Liver (tissue), 8 donors: ENCODE measurements at regions not wholly inside any gene's neighbourhood (a gene's known extent, or its start where the extent isn't known, plus 50 kb on each side); places are given as distances from the start of the nearest gene placed in this dataset.

ENCODE experiments used
- DNase-seq: peaks from one replicate; pipeline ENCODE4 v3.0.0-alpha.2; 2017; ENCODE audit warnings: low spot score
- H3K27ac ChIP-seq, 2 donors: one replicate each; pipeline ENCODE4 v1.7.0; 2013; ENCODE audit warnings: inconsistent platforms in 2 of 2, low read length in 2 of 2, control low read depth in 1 of 2, low read depth in 1 of 2, mild to moderate bottlenecking in 1 of 2
- H3K27me3 ChIP-seq, 4 donors: one replicate each; pipeline versions ENCODE4 v1.6.1 to v1.7.0; 2013; ENCODE audit warnings: low read length in 3 of 4, inconsistent platforms in 1 of 4, mild to moderate bottlenecking in 1 of 4, moderate library complexity in 1 of 4; ENCODE audit not compliant: control insufficient read depth in 4 of 4, insufficient read depth in 4 of 4
- H3K36me3 ChIP-seq, 4 donors: one replicate each; pipeline versions ENCODE4 v1.6.1 to v1.7.0; 2013; ENCODE audit warnings: low read length in 3 of 4, mild to moderate bottlenecking in 3 of 4, low read depth in 1 of 4, moderate library complexity in 1 of 4; ENCODE audit not compliant: control insufficient read depth in 4 of 4, insufficient read depth in 3 of 4
- H3K4me1 ChIP-seq, 4 donors: one replicate each; pipeline versions ENCODE4 v1.6.1 to v1.7.0; 2013; ENCODE audit warnings: low read length in 3 of 4, mild to moderate bottlenecking in 3 of 4, moderate library complexity in 1 of 4; ENCODE audit not compliant: control insufficient read depth in 4 of 4, insufficient read depth in 4 of 4
- H3K4me3 ChIP-seq, 3 donors: one replicate each; pipeline versions ENCODE4 v1.6.1 to v1.7.0; 2013; ENCODE audit warnings: low read length in 3 of 3, control low read depth in 1 of 3, low read depth in 1 of 3, mild to moderate bottlenecking in 1 of 3
- H3K9ac ChIP-seq, 2 donors: one replicate each; pipeline ENCODE4 v1.7.0; 2013; ENCODE audit warnings: low read length in 2 of 2, mild to moderate bottlenecking in 2 of 2, moderate library complexity in 2 of 2, control low read depth in 1 of 2, low read depth in 1 of 2
- H3K9me3 ChIP-seq, 4 donors: one replicate each; pipeline versions ENCODE4 v1.6.1 to v1.7.0; 2013; ENCODE audit warnings: low read length in 3 of 4; ENCODE audit not compliant: control insufficient read depth in 4 of 4
- ATF3 ChIP-seq: IDR thresholded peaks from 2 replicates; pipeline ENCODE4 v1.6.1; 2016; ENCODE audit warnings: antibody characterized with exemption
- CTCF ChIP-seq: fragments of 150-350 bp; IDR thresholded peaks from 2 replicates; pipeline ENCODE4 v1.5.1; 2017; ENCODE audit warnings: improper control_type of control experiment, low read depth, low read length; ENCODE audit not compliant: missing input control
- EGR1 ChIP-seq, 2 donors: IDR thresholded peaks; 2 replicates each; pipeline ENCODE4 v1.6.1; 2016 to 2018; ENCODE audit warnings: antibody characterized with exemption in 2 of 2, low read depth in 2 of 2
- FOXA1 ChIP-seq: IDR thresholded peaks from 2 replicates; pipeline ENCODE4 v1.6.1; 2016; ENCODE audit warnings: antibody characterized with exemption
- FOXA2 ChIP-seq: IDR thresholded peaks from 2 replicates; pipeline ENCODE4 v1.6.1; 2016; ENCODE audit warnings: antibody characterized with exemption
- GABPA ChIP-seq, 2 donors: IDR thresholded peaks in 1 of 2; conservative IDR thresholded peaks in 1 of 2; 2 replicates each; pipeline ENCODE4 v1.6.1; 2016; ENCODE audit warnings: antibody characterized with exemption in 2 of 2, mild to moderate bottlenecking in 1 of 2, moderate library complexity in 1 of 2
- HNF4A ChIP-seq, 2 donors: conservative IDR thresholded peaks; 2 replicates each; pipeline ENCODE4 v1.6.1; 2016; ENCODE audit warnings: antibody characterized with exemption in 2 of 2, mild to moderate bottlenecking in 2 of 2
- HNF4G ChIP-seq: IDR thresholded peaks from 2 replicates; pipeline ENCODE4 v1.6.1; 2016; ENCODE audit warnings: antibody characterized with exemption
- JUND ChIP-seq, 2 donors: IDR thresholded peaks; 2 replicates each; pipeline ENCODE4 v1.6.1; 2016; ENCODE audit warnings: antibody characterized with exemption in 2 of 2
- MAX ChIP-seq: IDR thresholded peaks from 2 replicates; pipeline ENCODE4 v1.6.1; 2016; ENCODE audit warnings: antibody characterized with exemption
- NR2F2 ChIP-seq: IDR thresholded peaks from 2 replicates; pipeline ENCODE4 v1.6.1; 2016; ENCODE audit warnings: antibody characterized with exemption
- RAD21 ChIP-seq, 2 donors: IDR thresholded peaks; 2 replicates each; pipeline ENCODE4 v1.6.1; 2016; ENCODE audit warnings: antibody characterized with exemption in 2 of 2, mild to moderate bottlenecking in 2 of 2
- REST ChIP-seq: IDR thresholded peaks from 2 replicates; pipeline ENCODE4 v1.6.1; 2016; ENCODE audit warnings: antibody characterized with exemption, mild to moderate bottlenecking
- RXRA ChIP-seq, 2 donors: IDR thresholded peaks; 2 replicates each; pipeline ENCODE4 v1.6.1; 2017 to 2018; ENCODE audit warnings: antibody characterized with exemption in 2 of 2, mild to moderate bottlenecking in 1 of 2
- SP1 ChIP-seq: IDR thresholded peaks from 2 replicates; pipeline ENCODE4 v1.6.1; 2018; ENCODE audit warnings: antibody characterized with exemption, mild to moderate bottlenecking
- TAF1 ChIP-seq: conservative IDR thresholded peaks from 2 replicates; pipeline ENCODE4 v1.6.1; 2016; ENCODE audit warnings: antibody characterized with exemption, mild to moderate bottlenecking
- YY1 ChIP-seq: IDR thresholded peaks from 2 replicates; pipeline ENCODE4 v1.6.1; 2016; ENCODE audit warnings: antibody characterized with exemption, mild to moderate bottlenecking
- ZBTB33 ChIP-seq: IDR thresholded peaks from 2 replicates; pipeline ENCODE4 v1.6.1; 2016; ENCODE audit warnings: antibody characterized with exemption
- WGBS: extraction: QIAGEN DNeasy Blood & Tissue Kit; methylation state at CpG from one replicate; pipeline ENCODE4 v1.1.7; 2013; 5-methylcytosine and 5-hydroxymethylcytosine counted together
- donor health status: healthy.
- donor health status: healthy.
- donor health status: healthy.
- donor health status: healthy.
- donor health status: healthy.

- H3K27ac ChIP-seq = no peak overlapping the region
- H3K9ac ChIP-seq = no peak overlapping the region
- 66% methylated on average over 1 of the region's 1 CpG for whole genome bisulfite sequencing
- DNase-seq = no peak
- TF ChIP-seq JUND (IDR thresholded peaks at IDR 0.05) = no peak
- no peak for TF ChIP-seq HNF4A (conservative IDR thresholded peaks at IDR 0.05)
- no peak for TF ChIP-seq GABPA (IDR thresholded peaks at IDR 0.05 in 1 of 2, conservative IDR thresholded peaks at IDR 0.05 in 1 of 2)
- TF ChIP-seq CTCF = no peak
- no peak for TF ChIP-seq RXRA (IDR thresholded peaks at IDR 0.05)
- no peak for TF ChIP-seq FOXA2
- no peak for TF ChIP-seq NR2F2
- TF ChIP-seq RAD21 (IDR thresholded peaks at IDR 0.05) = no peak
- no peak for TF ChIP-seq TAF1
- no peak for TF ChIP-seq YY1
- TF ChIP-seq ZBTB33 = no peak
- TF ChIP-seq FOXA1 = no peak
- TF ChIP-seq SP1 = no peak
- TF ChIP-seq EGR1 (IDR thresholded peaks at IDR 0.05; ENCODE audit: low read depth in 2 of 2) = no peak
- TF ChIP-seq ATF3 = no peak
- no peak for TF ChIP-seq HNF4G
- TF ChIP-seq MAX = no peak
- no peak for TF ChIP-seq REST
- no peaks in the 10 kb centered on the region for H3K36me3 ChIP-seq
- no peaks in the 10 kb centered on the region for H3K4me1 ChIP-seq
- H3K27me3 ChIP-seq = no peaks in the 10 kb centered on the region
- no peaks in the 10 kb centered on the region for H3K9me3 ChIP-seq
- H3K4me3 ChIP-seq = no peak overlapping the region
Measured at GRCh38 chr3:163927521-163927920, 1150.8 kb downstream of the SI start.
